NT2/D1 (cell line): ENCODE measurements at regions not wholly inside any gene's neighbourhood (a gene's known extent, or its start where the extent isn't known, plus 50 kb on each side); places are given as distances from the start of the nearest gene placed in this dataset.

Source experiments
- SUZ12 ChIP-seq: IDR thresholded peaks from 2 replicates; pipeline ENCODE4 v1.6.1; 2011; ENCODE audit not compliant: insufficient read length, insufficient read depth; ENCODE audit errors: extremely low read depth
- YY1 ChIP-seq: IDR thresholded peaks from 2 replicates; pipeline ENCODE4 v1.6.1; 2011; ENCODE audit not compliant: insufficient read length, insufficient read depth

DNA sequence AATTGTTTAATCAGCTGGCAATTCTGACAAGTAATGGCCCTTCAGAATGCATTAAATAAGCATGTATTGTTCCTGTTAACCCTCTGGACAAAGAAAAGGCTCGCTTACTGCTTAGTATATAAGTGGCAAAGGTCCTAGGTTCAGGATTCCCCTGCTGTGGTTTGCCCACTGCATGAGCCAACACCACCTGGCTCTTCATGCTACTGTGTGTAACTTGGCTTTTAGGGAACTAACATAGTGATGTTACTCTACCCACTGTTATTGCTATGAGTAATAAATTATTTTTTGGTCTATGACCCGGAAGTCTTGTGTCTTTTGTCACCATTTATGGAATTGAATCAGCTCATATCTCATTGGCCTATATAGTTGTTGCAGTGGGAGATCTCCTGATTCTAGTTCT, 791.7 kb upstream of the PHF14 start:
- no peak for TF ChIP-seq YY1
- no peak for TF ChIP-seq SUZ12
